T-helper 1 cell (primary cell): ENCODE measurements at regions not wholly inside any gene's neighbourhood (a gene's known extent, or its start where the extent isn't known, plus 50 kb on each side); places are given as distances from the start of the nearest gene placed in this dataset.
"Not testable (repeated sequence)": the region's sequence is repeated elsewhere in the genome, so short reads cannot be mapped to it uniquely, and the experiment has no call there.

Experiments used
- DNase-seq, 5 donors: peaks; one replicate each; pipeline ENCODE4 v3.0.0-alpha.2; 2012 to 2020

DNA sequence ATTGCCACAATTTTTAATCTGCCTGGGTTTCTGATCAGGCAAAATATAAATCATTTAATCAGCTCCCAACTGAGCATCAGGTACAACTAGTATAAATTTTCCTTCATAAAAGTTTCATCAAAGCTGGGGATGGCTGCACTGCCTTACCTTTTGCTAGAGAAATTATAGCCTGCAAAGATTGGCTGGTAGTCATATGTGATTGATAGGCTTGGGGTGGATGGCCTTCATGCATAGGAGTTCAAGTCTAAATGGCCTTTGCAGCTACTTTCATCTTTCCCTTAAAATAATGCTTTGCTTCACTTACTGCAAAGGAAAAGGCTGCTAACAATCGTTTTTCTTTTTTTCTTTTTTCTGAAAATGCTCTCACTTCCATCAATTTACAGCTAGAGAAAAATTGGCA is 739.7 kb downstream of the CENPC start:
- no peak for DNase-seq

GRCh38 chr4:66804979-66805378 is 740.3 kb downstream of the CENPC start:
- no peak for DNase-seq

GRCh38 chr4:66797608-66798007 is 747.7 kb downstream of the CENPC start:
- DNase-seq, result no peak

DNA sequence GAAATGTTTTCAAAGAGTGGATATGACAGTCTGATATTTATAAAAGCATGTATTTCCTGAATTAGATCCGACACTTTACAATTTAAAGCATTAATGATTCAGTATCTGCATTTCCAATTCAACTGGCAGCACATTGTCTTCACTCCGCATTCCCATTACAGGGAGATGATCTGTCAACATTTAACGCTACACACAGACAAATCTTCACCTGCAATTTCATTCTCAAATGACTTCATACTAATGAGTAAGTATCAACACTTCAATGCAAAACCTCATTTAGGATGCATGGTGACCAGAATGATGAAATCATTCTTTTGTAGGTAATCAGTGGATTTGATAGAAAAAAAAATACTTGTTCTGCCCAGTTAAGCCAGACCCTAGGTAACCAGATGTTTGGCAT is 749.6 kb downstream of the CENPC start:
- no peak for DNase-seq

GRCh38 chr4:66794390-66795034 is 750.8 kb downstream of the CENPC start:
- DNase-seq, result no peak

DNA sequence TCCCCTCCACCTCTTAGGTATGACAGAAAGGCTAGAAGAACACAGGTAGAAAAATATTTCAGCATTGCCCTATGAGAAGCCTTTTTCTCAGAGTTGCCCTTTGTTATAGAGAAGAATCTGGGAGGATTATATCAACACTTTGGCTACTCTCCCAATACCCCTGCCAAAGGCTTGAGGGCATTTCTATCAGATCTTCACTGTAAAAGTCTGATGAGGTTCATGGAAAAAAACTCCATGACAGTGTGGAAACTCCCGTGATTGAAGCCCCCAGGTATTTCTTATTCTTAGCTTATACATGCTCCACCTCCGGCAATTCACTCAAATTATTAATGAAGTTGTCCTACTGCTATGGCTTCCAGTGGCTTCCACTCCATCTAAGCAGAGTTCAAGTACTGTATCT is 753.6 kb downstream of the CENPC start:
- no peak for DNase-seq

GRCh38 chr4:66785479-66785878 is 759.8 kb downstream of the CENPC start:
- DNase-seq, result no peak

DNA sequence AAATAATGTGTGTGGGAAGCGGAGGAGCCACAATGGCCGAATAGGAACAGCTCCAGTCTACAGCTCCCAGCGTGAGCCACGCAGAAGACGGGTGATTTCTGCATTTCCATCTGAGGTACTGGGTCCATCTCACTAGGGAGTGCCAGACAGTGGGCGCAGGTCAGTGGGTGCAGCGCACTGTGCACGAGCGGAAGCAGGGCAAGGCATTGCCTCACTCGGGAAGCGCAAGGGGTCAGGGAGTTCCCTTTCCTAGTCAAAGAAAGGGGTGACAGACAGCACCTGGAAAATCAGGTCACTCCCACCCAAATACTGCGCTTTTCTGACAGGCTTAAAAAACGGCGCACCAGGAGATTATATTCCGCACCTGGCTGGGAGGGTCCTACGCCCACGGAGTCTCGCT is 762.6 kb downstream of the CENPC start:
- not testable (repeated sequence) for DNase-seq

DNA sequence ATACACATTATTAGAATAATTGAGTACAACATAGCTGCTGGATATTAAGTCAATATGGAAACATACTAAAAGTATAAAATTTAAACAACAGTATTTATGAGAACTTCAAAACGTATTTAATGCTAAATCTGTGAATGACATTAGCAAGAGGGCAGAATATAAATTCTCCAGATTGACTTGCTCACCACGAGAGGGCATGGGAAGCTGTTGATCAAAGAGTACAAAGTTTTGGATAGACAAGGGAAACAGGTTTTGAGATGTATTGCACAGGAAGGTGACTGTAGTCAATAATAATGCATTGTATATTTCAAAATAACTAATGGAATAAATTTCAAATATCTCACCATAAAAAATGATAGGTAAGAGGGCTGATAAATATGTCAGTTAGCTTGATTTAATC is 768.2 kb downstream of the CENPC start:
- no peak for DNase-seq

DNA sequence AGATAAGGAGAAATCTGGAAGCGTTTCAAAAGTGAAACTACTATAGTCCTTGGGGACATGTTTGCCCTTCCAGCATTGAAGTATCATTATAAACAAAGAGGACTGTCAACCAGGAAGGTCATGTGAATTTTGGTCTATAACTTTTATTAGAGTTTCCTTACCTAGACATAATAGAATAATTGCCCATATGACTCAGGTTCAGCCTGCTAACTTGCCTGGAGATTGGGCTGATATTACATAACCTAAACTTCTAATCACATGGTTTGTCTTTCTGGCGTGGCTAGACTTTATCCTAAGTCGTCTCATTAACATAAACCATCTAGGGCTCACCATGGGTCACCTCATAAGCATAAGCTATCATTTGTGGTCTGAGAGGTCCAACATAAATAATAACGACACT is 775.9 kb downstream of the CENPC start:
- no peak for DNase-seq

GRCh38 chr4:66767442-66767841 is 777.9 kb downstream of the CENPC start:
- DNase-seq, result no peak

- DNase-seq, result no peak
Measured at GRCh38 chr4:66766557-66766956, 778.7 kb downstream of the CENPC start.

DNA sequence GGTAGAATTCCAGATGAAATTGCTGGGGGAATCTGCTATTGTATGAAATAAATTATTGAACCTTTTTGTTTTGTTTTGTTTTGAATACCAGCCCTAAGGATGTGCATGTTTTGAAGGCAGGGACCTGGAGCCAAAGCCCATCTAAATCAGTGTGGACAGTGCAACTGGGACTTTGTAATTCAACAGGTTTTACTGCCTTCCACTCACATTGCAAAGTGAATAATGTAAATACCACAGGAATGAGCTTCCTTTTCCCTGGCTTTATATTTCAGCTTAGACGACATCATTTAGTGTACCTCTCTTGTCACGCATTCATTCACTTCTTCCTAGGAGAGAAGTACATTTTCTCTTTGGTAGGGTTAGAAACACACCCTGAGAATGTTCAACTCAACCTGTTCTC is 795.0 kb downstream of the CENPC start:
- DNase-seq, result no peak

DNA sequence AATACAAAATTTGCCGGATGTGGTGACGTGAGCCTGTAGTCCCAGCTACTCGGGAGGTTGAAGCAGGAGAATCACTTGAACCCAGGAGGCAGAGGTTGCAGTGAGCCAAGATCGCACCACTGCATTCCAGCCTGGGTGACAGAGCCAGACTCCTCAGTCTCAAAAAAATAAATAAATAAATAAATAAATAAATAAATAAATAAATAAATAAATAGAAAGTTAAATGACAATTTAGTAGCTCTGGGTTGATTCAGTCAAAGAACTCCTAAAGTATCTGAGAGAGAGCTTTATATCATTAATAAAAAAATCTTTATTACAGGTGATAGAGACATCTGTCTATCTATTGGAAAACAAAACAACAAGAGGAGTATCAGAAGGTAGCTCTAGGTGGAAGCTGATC is 798.4 kb downstream of the CENPC start:
- DNase-seq, result not testable (repeated sequence)

GRCh38 chr4:66741081-66741480 is 804.2 kb downstream of the CENPC start:
- no peak for DNase-seq

- DNase-seq, result no peak
Measured at GRCh38 chr4:66736606-66737005, 808.7 kb downstream of the CENPC start.

DNA sequence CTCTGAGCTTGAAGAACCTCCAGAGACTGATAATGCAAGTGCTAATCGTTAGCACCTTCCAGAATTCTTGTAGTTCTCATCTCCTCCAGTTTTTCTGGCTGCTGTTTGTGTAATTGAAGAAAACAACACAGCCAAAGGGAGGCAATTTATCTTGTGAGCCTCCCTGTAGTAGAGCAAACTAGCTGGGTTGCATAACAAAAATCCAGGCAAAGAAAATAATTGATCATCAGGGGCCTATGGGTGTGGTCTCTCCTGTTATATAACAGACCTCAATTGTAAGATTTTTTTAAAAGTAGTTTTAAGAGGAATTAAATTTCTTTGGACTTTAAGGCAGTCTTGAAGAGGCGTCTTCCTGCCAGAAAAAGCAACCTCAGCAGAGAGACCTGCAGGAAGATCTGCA is 817.0 kb downstream of the CENPC start:
- DNase-seq, result no peak

GRCh38 chr4:66712301-66712921 is 832.9 kb downstream of the CENPC start:
- not testable (repeated sequence) for DNase-seq

- no peak for DNase-seq
Measured at GRCh38 chr4:66704243-66704642, 841.1 kb downstream of the CENPC start.

DNA sequence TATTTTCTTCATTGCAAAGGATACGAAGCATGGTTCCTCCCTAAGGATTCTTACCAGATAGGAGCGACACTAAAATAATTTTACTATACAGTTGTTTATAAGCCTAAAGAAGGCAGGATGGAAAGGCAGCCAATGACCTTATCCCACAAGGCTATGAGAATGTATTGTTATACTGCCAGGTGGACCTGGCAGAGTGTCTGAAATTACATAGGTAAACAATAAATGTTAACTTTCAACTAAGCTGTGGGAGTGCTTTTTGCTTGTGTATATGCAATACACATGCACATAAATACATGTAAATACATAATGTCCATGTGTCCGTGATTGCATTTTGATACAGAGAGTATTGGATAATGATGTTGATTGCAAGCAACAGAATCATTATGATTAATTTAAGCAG is 850.6 kb downstream of the CENPC start:
- no peak for DNase-seq

DNA sequence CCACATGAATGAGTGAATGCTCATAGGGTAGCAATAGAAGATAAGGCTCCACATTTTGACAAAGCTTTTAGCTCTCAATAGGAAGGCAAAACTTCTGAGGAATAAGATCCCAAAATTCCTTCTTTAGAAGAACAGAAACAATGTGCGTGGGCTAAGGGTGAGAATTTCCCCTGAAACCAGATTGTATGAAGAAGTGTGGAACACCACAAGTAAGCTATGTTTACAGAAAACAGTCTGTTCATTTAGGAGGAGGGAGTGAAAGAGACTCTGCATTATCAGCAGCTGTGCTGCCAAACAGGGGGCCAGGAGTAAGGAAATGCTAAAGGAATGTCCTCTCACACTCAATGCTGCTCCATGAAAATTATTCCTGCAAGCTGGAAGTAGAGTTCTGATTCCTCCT is 851.6 kb downstream of the CENPC start:
- DNase-seq, result no peak

- DNase-seq, result no peak
Measured at GRCh38 chr4:66691101-66691500, 854.2 kb downstream of the CENPC start.

DNA sequence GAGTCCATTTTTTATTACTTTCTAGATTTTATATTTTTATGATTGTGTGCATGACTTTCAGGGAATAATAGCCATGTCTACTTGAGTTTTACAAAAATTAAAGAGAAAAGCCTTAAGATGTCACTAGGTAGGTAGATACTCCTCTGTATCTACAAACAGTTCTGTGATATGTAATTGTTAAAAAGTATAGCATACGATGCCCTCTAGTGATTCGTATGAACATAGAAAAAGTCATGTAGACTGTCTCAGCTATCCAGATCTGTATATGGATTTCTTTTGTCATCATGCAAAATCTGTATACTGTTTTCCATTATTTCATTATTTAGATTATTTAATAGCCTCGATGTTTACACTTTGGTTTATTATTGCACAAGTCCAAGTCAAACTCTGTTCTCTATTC is 856.6 kb downstream of the CENPC start:
- DNase-seq, result no peak

- no peak for DNase-seq
Measured at GRCh38 chr4:66687459-66687858, 857.8 kb downstream of the CENPC start.

DNA sequence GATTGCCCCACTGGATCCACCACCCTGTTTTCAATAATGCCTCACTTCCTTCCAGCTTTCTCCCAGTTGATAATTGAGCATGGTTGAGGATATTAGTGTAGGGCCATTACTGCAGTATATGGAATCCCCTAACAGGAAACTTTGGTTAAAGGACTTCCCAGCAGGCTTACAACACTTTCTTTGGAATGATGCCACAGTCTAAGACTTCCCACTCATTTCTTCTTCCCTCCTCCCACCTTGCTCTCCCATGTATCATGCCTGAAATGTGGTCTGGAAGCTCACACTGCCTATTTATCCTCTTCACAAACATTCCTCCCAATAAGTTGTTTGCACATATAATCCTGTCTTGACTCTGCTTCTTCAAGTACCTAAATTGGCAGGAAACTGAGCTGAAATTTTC is 863.3 kb downstream of the CENPC start:
- no peak for DNase-seq
